Uterus (tissue), 3 donors: ENCODE measurements at regions not wholly inside any gene's neighbourhood (a gene's known extent, or its start where the extent isn't known, plus 50 kb on each side); places are given as distances from the start of the nearest gene placed in this dataset.

Source experiments
- DNase-seq, 2 donors: peaks; one replicate each; pipeline ENCODE4 v3.0.0-alpha.2; 2019 to 2020
- H3K27ac ChIP-seq, 2 donors: fragments of 200-600 bp; sonication (generic); 1 replicate in 1 of 2; 2 replicates in 1 of 2; pipeline ENCODE4 v1.5.1; 2016 to 2018
- H3K27me3 ChIP-seq, 2 donors: fragments of 200-600 bp; sonication (generic); one replicate each; pipeline ENCODE4 v1.5.1; 2018 to 2019; ENCODE audit warnings: control low read depth in 1 of 2
- H3K36me3 ChIP-seq, 2 donors: fragments of 200-600 bp; sonication (generic); one replicate each; pipeline ENCODE4 v1.5.1; 2019; ENCODE audit warnings: control low read depth in 1 of 2
- H3K4me1 ChIP-seq, 2 donors: fragments of 200-600 bp; sonication (generic); one replicate each; pipeline ENCODE4 v1.5.1; 2018 to 2019; ENCODE audit warnings: control low read depth in 1 of 2
- H3K4me3 ChIP-seq, 2 donors: fragments of 200-600 bp; sonication (generic); 1 replicate in 1 of 2; 2 replicates in 1 of 2; pipeline ENCODE4 v1.5.1; 2018 to 2019; ENCODE audit warnings: mild to moderate bottlenecking in 1 of 2
- H3K9me3 ChIP-seq, 2 donors: fragments of 200-600 bp; sonication (generic); one replicate each; pipeline ENCODE4 v1.5.1; 2019; ENCODE audit warnings: control low read depth in 1 of 2
- CTCF ChIP-seq, 4 experiments: fragments of 200-600 bp in 2 of 4; fragments of 450-650 bp in 2 of 4; sonication (generic) in 2 of 4; IDR thresholded peaks; one replicate each; pipeline ENCODE4 v1.5.1; 2016 to 2019; ENCODE audit warnings: antibody characterized with exemption in 4 of 4, mild to moderate bottlenecking in 2 of 4, moderate library complexity in 1 of 4
- POLR2A ChIP-seq, 2 donors: fragments of 450-650 bp; IDR thresholded peaks; one replicate each; pipeline ENCODE4 v1.6.1; 2016; ENCODE audit warnings: antibody characterized with exemption in 2 of 2, mild to moderate bottlenecking in 1 of 2, moderate library complexity in 1 of 2
- intact Hi-C: fragments of 100-400 bp; cut with DNase I; formaldehyde crosslinking; loops from one replicate; pipeline ENCODE4 v1.15.1; 2023; ENCODE audit warnings: low total_unique reads
- donor health status: DM: yes; HTN: yes; CAD: no.

DNA sequence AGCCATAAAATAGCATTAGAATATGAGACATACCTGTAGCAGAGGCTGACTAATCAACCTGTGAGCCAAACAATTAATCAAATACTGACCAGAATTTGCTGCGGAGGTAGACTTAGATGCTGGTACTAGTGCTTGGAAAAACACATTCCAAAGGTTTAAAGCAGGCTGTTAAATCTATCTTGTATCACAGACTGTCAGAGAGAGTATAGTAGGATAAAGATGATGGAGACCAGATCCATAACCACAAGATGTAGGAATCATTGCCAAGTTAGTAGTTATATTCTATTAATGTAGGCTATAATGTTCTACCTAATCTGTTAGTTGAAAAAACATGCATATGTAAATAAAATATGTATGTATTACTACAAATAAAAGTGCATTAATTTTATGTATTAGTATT lies 726.2 kb downstream of the SLC6A15 start:
- no peaks in the 10 kb centered on the region for H3K9me3 ChIP-seq
- H3K4me1 ChIP-seq: no peaks in the 10 kb centered on the region
- TF ChIP-seq CTCF (IDR thresholded peaks at IDR 0.05) (no peak), POLR2A (IDR thresholded peaks at IDR 0.05) (no peak)
- intact Hi-C loops: no loop called here
- H3K36me3 ChIP-seq: no peaks in the 10 kb centered on the region
- no peak overlapping the region for H3K4me3 ChIP-seq
- no peak overlapping the region for H3K27ac ChIP-seq
- no peak for DNase-seq
- no peaks in the 10 kb centered on the region for H3K27me3 ChIP-seq

DNA sequence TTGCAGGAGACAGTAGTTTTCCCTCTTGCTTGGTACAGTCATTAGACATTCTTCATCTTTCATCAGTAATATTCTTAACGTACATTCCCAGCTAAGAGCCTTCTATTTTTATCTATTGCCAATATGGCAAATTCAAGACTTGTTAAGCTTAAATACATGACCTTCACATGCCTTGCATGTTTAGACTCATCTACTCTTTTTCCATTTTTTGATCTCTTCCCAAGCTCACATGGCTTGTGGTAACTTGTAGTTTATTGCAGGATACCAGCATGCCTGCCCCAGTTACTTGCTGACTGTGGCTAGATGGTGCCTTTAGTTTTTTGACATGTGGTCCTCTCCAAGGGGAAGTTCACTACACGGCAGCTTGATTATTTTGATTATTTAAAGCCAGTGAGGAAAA lies 729.0 kb downstream of the SLC6A15 start:
- H3K36me3 ChIP-seq: no peaks in the 10 kb centered on the region
- H3K9me3 ChIP-seq: no peaks in the 10 kb centered on the region
- DNase-seq: no peak
- H3K4me3 ChIP-seq: no peak overlapping the region
- H3K27ac ChIP-seq: no peak overlapping the region
- H3K4me1 ChIP-seq: no peaks in the 10 kb centered on the region
- no peak for TF ChIP-seq CTCF (IDR thresholded peaks at IDR 0.05)
- H3K27me3 ChIP-seq: no peaks in the 10 kb centered on the region
- intact Hi-C loops: no loop called here

- H3K4me1 ChIP-seq: no peaks in the 10 kb centered on the region
Measured at GRCh38 chr12:84174115-84174514, 738.5 kb downstream of the SLC6A15 start.

GRCh38 chr12:84172823-84173424 lies 739.7 kb downstream of the SLC6A15 start:
- DNase-seq: no peak
- Histone ChIP-seq H3K36me3 (no peaks in the 10 kb centered on the region), H3K4me3 (no peak overlapping the region), H3K4me1 (no peaks in the 10 kb centered on the region), H3K27me3 (no peaks in the 10 kb centered on the region), H3K27ac (no peak overlapping the region), H3K9me3 (no peaks in the 10 kb centered on the region)
- TF ChIP-seq CTCF (IDR thresholded peaks at IDR 0.05): no peak
- no peak for TF ChIP-seq POLR2A (IDR thresholded peaks at IDR 0.05)
- intact Hi-C loops: no loop called here

More at GRCh38 chr12:84174115-84174514, 738.5 kb downstream of the SLC6A15 start:
- no peaks in the 10 kb centered on the region for H3K9me3 ChIP-seq
- H3K27ac ChIP-seq: no peak overlapping the region
- TF ChIP-seq POLR2A (IDR thresholded peaks at IDR 0.05) (no peak), CTCF (IDR thresholded peaks at IDR 0.05) (no peak)
- no peak for DNase-seq
- no peaks in the 10 kb centered on the region for H3K36me3 ChIP-seq
- H3K4me3 ChIP-seq: no peak overlapping the region
- H3K27me3 ChIP-seq: no peaks in the 10 kb centered on the region
- intact Hi-C loops: no loop called here

DNA sequence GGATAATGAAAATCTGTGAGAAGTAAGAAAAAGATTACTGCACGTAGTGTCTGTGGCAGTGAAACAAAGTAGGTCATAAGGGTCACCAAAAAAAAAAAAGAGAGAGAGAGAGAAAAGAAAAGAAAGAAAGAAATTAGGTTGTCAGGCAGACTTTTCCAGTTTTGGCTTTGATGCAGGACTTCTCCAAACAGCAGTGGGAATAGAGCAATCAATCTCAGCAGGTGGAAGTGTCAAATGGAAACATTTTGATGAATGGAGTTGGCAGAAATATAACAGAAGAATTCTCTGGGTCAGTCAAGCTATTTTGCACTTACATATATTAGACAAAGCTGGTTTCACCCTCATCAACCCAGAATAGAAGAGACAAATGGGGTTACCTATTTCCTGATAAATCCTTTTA lies 745.8 kb downstream of the SLC6A15 start:
- Histone ChIP-seq H3K4me3 (no peak overlapping the region), H3K4me1 (no peaks in the 10 kb centered on the region), H3K9me3 (no peaks in the 10 kb centered on the region), H3K36me3 (no peaks in the 10 kb centered on the region), H3K27me3 (no peaks in the 10 kb centered on the region), H3K27ac (no peak overlapping the region)
- intact Hi-C loops: no loop called here
- TF ChIP-seq POLR2A (IDR thresholded peaks at IDR 0.05) (no peak), CTCF (IDR thresholded peaks at IDR 0.05) (no peak)
- DNase-seq: no peak
